ENCODE measurements at regions not wholly inside any gene's neighbourhood (a gene's known extent, or its start where the extent isn't known, plus 50 kb on each side); places are given as distances from the start of the nearest gene placed in this dataset.

DNA sequence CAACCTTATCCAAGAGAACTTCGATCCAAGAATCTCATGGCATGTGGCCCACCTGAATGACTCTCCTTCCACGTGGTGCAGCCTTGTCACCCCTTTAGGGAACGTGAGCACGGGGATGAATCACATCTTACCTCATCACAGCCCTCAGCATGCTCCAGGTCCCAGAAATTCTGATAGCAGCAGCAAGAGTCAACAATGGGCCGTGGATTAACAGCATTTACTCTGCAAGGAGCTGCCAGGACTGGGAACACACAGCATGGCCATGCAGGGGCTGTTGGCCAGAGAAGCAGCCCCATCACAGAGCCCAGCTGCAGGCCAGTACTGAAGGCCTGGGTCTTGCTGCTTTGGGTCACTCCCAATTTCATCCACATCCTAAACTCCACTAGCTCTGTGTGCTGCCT, 150.4 kb downstream of the C5orf15 start:
- TF ChIP-seq, protein P1, sequence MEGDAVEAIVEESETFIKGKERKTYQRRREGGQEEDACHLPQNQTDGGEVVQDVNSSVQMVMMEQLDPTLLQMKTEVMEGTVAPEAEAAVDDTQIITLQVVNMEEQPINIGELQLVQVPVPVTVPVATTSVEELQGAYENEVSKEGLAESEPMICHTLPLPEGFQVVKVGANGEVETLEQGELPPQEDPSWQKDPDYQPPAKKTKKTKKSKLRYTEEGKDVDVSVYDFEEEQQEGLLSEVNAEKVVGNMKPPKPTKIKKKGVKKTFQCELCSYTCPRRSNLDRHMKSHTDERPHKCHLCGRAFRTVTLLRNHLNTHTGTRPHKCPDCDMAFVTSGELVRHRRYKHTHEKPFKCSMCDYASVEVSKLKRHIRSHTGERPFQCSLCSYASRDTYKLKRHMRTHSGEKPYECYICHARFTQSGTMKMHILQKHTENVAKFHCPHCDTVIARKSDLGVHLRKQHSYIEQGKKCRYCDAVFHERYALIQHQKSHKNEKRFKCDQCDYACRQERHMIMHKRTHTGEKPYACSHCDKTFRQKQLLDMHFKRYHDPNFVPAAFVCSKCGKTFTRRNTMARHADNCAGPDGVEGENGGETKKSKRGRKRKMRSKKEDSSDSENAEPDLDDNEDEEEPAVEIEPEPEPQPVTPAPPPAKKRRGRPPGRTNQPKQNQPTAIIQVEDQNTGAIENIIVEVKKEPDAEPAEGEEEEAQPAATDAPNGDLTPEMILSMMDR (IDR thresholded peaks at IDR 0.05; ENCODE audit: poor library complexity, severe bottlenecking) = no peak
- no peak for TF ChIP-seq TAF1 (IDR thresholded peaks at IDR 0.05; ENCODE audit: low read depth)

All from neural cell (in vitro differentiated cells).